ENCODE measurements at regions not wholly inside any gene's neighbourhood (a gene's known extent, or its start where the extent isn't known, plus 50 kb on each side); places are given as distances from the start of the nearest gene placed in this dataset.
"Not testable (repeated sequence)": the region's sequence is repeated elsewhere in the genome, so short reads cannot be mapped to it uniquely, and the experiment has no call there.

- no peaks in the 10 kb centered on the region for H3K27me3 ChIP-seq
- no peaks in the 10 kb centered on the region for H3K36me3 ChIP-seq
- peaks cover 22% of the 10 kb centered on the region for H3K9me3 ChIP-seq
- no peak for TF ChIP-seq CTCF (IDR thresholded peaks at IDR 0.05)
- no peak for TF ChIP-seq EP300 (IDR thresholded peaks at IDR 0.05)
- no peak for TF ChIP-seq POLR2AphosphoS5 (IDR thresholded peaks at IDR 0.05)
- TF ChIP-seq POLR2A (IDR thresholded peaks at IDR 0.05): no peak
- H3K4me1 ChIP-seq: no peaks in the 10 kb centered on the region
- no peak overlapping the region for H3K27ac ChIP-seq
- 53% methylated on average over 23 of the region's 24 CpGs for WGBS
- H3K4me3 ChIP-seq: peak overlapping the region; percentile 17
- DNase-seq (ENCODE audit: low spot score in 2 of 2): peak; percentile 71 to 85
Observed at GRCh38 chr20:29878281-29878741, 1379.2 kb upstream of the DEFB115 start.

GRCh38 chr20:29878777-29879442 is 1378.6 kb upstream of the DEFB115 start:
- Histone ChIP-seq H3K27me3 (no peaks in the 10 kb centered on the region), H3K27ac (no peak overlapping the region), H3K4me3 (peak overlapping the region; percentile 17), H3K36me3 (no peaks in the 10 kb centered on the region), H3K9me3 (peaks cover 22% of the 10 kb centered on the region), H3K4me1 (no peaks in the 10 kb centered on the region)
- WGBS: 63% methylated on average over 15 of the region's 24 CpGs
- DNase-seq (ENCODE audit: low spot score in 2 of 2): peak; percentile 73 to 86
- TF ChIP-seq EP300 (IDR thresholded peaks at IDR 0.05) (no peak), CTCF (IDR thresholded peaks at IDR 0.05) (no peak), POLR2AphosphoS5 (IDR thresholded peaks at IDR 0.05) (no peak), POLR2A (IDR thresholded peaks at IDR 0.05) (no peak)

- WGBS: 83% methylated on average over 1 of the region's 1 CpG
- not testable (repeated sequence) for DNase-seq (ENCODE audit: low spot score in 2 of 2); H3K36me3 ChIP-seq; H3K27me3 ChIP-seq; H3K27ac ChIP-seq; H3K4me1 ChIP-seq; H3K4me3 ChIP-seq
- H3K9me3 ChIP-seq: peaks cover 13% of the 10 kb centered on the region
Observed at GRCh38 chr20:29881107-29881506, 1376.4 kb upstream of the DEFB115 start.

GRCh38 chr20:29883514-29884219 is 1373.8 kb upstream of the DEFB115 start:
- not testable (repeated sequence) for H3K27ac ChIP-seq; H3K27me3 ChIP-seq; H3K4me1 ChIP-seq; H3K36me3 ChIP-seq; DNase-seq (ENCODE audit: low spot score in 2 of 2); H3K4me3 ChIP-seq; H3K9me3 ChIP-seq
- WGBS: 70% methylated on average over 13 of the region's 13 CpGs

- WGBS: 65% methylated on average over 3 of the region's 3 CpGs
- H3K4me3 ChIP-seq; H3K36me3 ChIP-seq; DNase-seq (ENCODE audit: low spot score in 2 of 2); H3K4me1 ChIP-seq; H3K9me3 ChIP-seq; H3K27me3 ChIP-seq; H3K27ac ChIP-seq: not testable (repeated sequence)
Observed at GRCh38 chr20:29884322-29884721, 1373.1 kb upstream of the DEFB115 start.

GRCh38 chr20:29885282-29886185 is 1371.9 kb upstream of the DEFB115 start:
- WGBS: 47% methylated on average over 3 of the region's 3 CpGs
- H3K4me1 ChIP-seq; H3K4me3 ChIP-seq; H3K9me3 ChIP-seq; H3K27me3 ChIP-seq; H3K36me3 ChIP-seq; H3K27ac ChIP-seq; DNase-seq (ENCODE audit: low spot score in 2 of 2): not testable (repeated sequence)

GRCh38 chr20:29891555-29891954 is 1365.9 kb upstream of the DEFB115 start:
- not testable (repeated sequence) for H3K27ac ChIP-seq; H3K36me3 ChIP-seq; H3K4me3 ChIP-seq; H3K4me1 ChIP-seq; DNase-seq (ENCODE audit: low spot score in 2 of 2); H3K9me3 ChIP-seq; H3K27me3 ChIP-seq
- whole genome bisulfite sequencing: 90% methylated on average over 5 of the region's 5 CpGs
